ENCODE measurements at regions not wholly inside any gene's neighbourhood (a gene's known extent, or its start where the extent isn't known, plus 50 kb on each side); places are given as distances from the start of the nearest gene placed in this dataset.

DNA sequence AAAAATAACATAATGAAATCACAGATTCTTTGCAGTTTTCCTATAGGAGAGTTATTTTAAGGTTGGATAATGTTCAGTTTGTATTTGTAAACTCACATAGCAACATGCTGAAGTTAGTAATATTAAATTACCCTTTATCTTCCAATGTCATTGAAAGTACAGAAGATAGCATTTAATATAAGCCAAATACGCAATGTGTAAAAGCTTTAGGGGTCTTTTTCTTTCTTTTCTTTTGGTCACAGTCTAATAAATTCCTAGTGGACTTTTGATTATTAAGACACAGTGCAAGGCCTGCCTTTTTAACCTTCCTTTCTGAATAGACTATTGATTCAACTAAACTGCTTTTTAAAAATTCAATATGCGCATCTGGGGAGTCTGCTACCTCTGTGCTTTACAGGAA, 79.3 kb downstream of the OTOL1 start (continued):
- TF ChIP-seq, protein P1, sequence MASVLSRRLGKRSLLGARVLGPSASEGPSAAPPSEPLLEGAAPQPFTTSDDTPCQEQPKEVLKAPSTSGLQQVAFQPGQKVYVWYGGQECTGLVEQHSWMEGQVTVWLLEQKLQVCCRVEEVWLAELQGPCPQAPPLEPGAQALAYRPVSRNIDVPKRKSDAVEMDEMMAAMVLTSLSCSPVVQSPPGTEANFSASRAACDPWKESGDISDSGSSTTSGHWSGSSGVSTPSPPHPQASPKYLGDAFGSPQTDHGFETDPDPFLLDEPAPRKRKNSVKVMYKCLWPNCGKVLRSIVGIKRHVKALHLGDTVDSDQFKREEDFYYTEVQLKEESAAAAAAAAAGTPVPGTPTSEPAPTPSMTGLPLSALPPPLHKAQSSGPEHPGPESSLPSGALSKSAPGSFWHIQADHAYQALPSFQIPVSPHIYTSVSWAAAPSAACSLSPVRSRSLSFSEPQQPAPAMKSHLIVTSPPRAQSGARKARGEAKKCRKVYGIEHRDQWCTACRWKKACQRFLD (CRISPR knock-in tag; IDR thresholded peaks at IDR 0.05), result no peak
- TF ChIP-seq TEAD2 (tag; IDR thresholded peaks at IDR 0.05) (no peak), ZNF431 (CRISPR knock-in tag; IDR thresholded peaks at IDR 0.05) (no peak), BRD4 (IDR thresholded peaks at IDR 0.05) (no peak)

DNA sequence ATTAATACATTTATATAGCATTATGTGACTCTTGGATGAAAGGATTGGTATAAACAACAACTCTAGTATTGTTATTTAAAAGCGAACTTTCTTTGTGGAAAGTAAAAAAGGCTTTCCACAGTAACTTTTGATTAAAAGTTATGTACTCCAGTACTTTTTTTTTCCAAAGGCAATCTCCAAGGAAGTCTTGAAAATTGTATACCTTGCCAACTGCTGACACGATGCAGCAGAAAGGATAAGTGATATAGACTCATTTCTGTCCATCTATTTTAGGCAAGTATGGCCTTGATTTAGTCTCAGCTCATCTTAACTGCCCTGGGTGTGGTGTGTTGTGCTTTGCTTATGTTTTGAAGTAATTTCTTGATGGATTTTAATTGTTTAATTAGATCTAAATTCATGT, 79.7 kb downstream of the OTOL1 start:
- Histone ChIP-seq H3K4me2 (ENCODE audit: insufficient read depth, low read length) (no peak overlapping the region), H3K9me3 (replicated peaks; ENCODE audit: control insufficient read depth, insufficient read depth, low read depth, low read length) (no peaks in the 10 kb centered on the region), H2AFZ (ENCODE audit: low read depth, low read length) (no peak overlapping the region), H3K9me1 (ENCODE audit: control insufficient read depth, insufficient read depth, low read length) (no peaks in the 10 kb centered on the region), H3K4me1 (replicated peaks in 1 of 2; ENCODE audit: control insufficient read depth in 2 of 2, insufficient read depth in 2 of 2, low read length in 2 of 2) (no peaks in the 10 kb centered on the region), H3K4me3 (no peak overlapping the region), H3K79me2 (ENCODE audit: control insufficient read depth, insufficient read depth, low read length) (no peaks in the 10 kb centered on the region), H3K27ac (ENCODE audit: extremely low read depth, low read depth, low read length) (no peak overlapping the region), H3K9ac (ENCODE audit: insufficient read depth in 1 of 2, low read depth in 2 of 2, low read length in 2 of 2) (no peak overlapping the region), H3K27me3 (ENCODE audit: control insufficient read depth in 2 of 2, insufficient read depth in 2 of 2, low read length in 2 of 2) (no peaks in the 10 kb centered on the region), H4K20me1 (replicated peaks; ENCODE audit: control insufficient read depth, insufficient read depth, low read length) (no peaks in the 10 kb centered on the region), H3K36me3 (ENCODE audit: control insufficient read depth, insufficient read depth, low read length) (no peaks in the 10 kb centered on the region)
- no peak for DNase-seq (ENCODE audit: extremely low read depth in 1 of 4, low spot score in 3 of 4)
- 0% methylated on average over 2 of the region's 2 CpGs for WGBS (ENCODE audit: insufficient coverage, low coverage, missing lambda C conversion rate)
- ChIA-PET POLR2A (interaction anchor here (0.7 kb wide), 1 partner anchor 12 kb away, joined by 3 read pairs; no protein-coding TSS in a partner anchor), CTCF (ENCODE audit: low intra/inter-chr PET ratio) (no interaction called here)
- ATAC-seq, result no peak
- intact Hi-C loops (cut with micrococcal nuclease) (no loop called here), in situ Hi-C loops (cut with MboI) (no loop called here)
- no peak for FAIRE-seq
- no TSS peak for BruUV-seq (replicated peaks)
- TF ChIP-seq, protein P2, sequence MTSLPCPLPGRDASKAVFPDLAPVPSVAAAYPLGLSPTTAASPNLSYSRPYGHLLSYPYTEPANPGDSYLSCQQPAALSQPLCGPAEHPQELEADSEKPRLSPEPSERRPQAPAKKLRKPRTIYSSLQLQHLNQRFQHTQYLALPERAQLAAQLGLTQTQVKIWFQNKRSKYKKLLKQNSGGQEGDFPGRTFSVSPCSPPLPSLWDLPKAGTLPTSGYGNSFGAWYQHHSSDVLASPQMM (CRISPR knock-in tag; IDR thresholded peaks at IDR 0.05), result no peak
- no peak for TF ChIP-seq NR1H2 (CRISPR knock-in tag; IDR thresholded peaks at IDR 0.05)
- no peak for TF ChIP-seq ETS2 (tag; IDR thresholded peaks at IDR 0.05; ENCODE audit: borderline replicate concordance, poor library complexity, severe bottlenecking)
- TF ChIP-seq, protein P3, sequence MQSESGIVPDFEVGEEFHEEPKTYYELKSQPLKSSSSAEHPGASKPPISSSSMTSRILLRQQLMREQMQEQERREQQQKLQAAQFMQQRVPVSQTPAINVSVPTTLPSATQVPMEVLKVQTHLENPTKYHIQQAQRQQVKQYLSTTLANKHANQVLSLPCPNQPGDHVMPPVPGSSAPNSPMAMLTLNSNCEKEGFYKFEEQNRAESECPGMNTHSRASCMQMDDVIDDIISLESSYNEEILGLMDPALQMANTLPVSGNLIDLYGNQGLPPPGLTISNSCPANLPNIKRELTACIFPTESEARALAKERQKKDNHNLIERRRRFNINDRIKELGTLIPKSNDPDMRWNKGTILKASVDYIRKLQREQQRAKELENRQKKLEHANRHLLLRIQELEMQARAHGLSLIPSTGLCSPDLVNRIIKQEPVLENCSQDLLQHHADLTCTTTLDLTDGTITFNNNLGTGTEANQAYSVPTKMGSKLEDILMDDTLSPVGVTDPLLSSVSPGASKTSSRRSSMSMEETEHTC (IDR thresholded peaks at IDR 0.05), result no peak
- TF ChIP-seq BRD9 (IDR thresholded peaks at IDR 0.05; ENCODE audit: low read depth, partially characterized antibody), result no peak
- TF ChIP-seq HEY1 (CRISPR knock-in tag; IDR thresholded peaks at IDR 0.05; ENCODE audit: borderline replicate concordance), result no peak
- no peak for TF ChIP-seq ZNF24 (IDR thresholded peaks at IDR 0.05)
- no peak for TF ChIP-seq IRF2 (CRISPR knock-in tag; IDR thresholded peaks at IDR 0.05)
- no peak for TF ChIP-seq ZNF586 (CRISPR knock-in tag; conservative IDR thresholded peaks at IDR 0.05)
- TF ChIP-seq, protein P4, sequence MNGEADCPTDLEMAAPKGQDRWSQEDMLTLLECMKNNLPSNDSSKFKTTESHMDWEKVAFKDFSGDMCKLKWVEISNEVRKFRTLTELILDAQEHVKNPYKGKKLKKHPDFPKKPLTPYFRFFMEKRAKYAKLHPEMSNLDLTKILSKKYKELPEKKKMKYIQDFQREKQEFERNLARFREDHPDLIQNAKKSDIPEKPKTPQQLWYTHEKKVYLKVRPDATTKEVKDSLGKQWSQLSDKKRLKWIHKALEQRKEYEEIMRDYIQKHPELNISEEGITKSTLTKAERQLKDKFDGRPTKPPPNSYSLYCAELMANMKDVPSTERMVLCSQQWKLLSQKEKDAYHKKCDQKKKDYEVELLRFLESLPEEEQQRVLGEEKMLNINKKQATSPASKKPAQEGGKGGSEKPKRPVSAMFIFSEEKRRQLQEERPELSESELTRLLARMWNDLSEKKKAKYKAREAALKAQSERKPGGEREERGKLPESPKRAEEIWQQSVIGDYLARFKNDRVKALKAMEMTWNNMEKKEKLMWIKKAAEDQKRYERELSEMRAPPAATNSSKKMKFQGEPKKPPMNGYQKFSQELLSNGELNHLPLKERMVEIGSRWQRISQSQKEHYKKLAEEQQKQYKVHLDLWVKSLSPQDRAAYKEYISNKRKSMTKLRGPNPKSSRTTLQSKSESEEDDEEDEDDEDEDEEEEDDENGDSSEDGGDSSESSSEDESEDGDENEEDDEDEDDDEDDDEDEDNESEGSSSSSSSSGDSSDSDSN (IDR thresholded peaks at IDR 0.05; ENCODE audit: borderline replicate concordance in 1 of 2, low read depth in 2 of 2, low read length in 2 of 2), result no peak
